Adipocyte (in vitro differentiated cells): ENCODE measurements at regions not wholly inside any gene's neighbourhood (a gene's known extent, or its start where the extent isn't known, plus 50 kb on each side); places are given as distances from the start of the nearest gene placed in this dataset.

Experiments used
- DNase-seq: peaks from one replicate; pipeline ENCODE4 v3.0.0-alpha.2; 2015; ENCODE audit warnings: low read depth
- H3K27me3 ChIP-seq: replicated peaks from 2 replicates; pipeline ENCODE4 v1.7.0; 2013; ENCODE audit warnings: mild to moderate bottlenecking, low read length, moderate library complexity; ENCODE audit not compliant: control insufficient read depth, insufficient read depth
- H3K36me3 ChIP-seq: 2 replicates; pipeline ENCODE4 v1.7.0; 2013; ENCODE audit warnings: low read length, mild to moderate bottlenecking, moderate library complexity; ENCODE audit not compliant: control insufficient read depth, insufficient read depth, severe bottlenecking
- H3K4me1 ChIP-seq: 2 replicates; pipeline ENCODE4 v1.7.0; 2013; ENCODE audit warnings: mild to moderate bottlenecking, low read length, moderate library complexity; ENCODE audit not compliant: control insufficient read depth, insufficient read depth
- H3K4me3 ChIP-seq: 2 replicates; pipeline ENCODE4 v1.7.0; 2013; ENCODE audit warnings: mild to moderate bottlenecking, low read length, moderate library complexity
- H3K9ac ChIP-seq: 2 replicates; pipeline ENCODE4 v1.7.0; 2013; ENCODE audit warnings: mild to moderate bottlenecking, low read length, moderate library complexity
- H3K9me3 ChIP-seq: 2 replicates; pipeline ENCODE4 v1.7.0; 2013; ENCODE audit warnings: mild to moderate bottlenecking, low read length, moderate library complexity; ENCODE audit not compliant: control insufficient read depth

DNA sequence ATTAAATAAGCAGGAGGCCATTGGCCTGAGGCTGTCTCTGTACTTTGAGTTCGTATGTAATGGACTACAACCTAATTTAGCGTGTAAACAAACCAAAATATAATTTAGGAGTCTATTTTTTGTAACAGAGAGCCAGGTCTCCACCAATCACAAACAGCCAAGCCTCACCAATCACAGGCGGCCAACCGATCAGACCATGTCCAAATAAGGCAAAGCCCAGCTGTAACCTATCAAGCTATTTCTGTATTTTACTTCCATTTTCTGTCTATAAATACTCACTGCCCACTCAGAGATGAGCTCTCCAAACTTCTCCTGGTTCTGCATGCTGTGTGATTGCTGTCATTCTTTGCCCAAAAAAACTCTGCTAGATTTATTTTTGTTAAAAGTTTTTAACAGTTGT, 322.7 kb downstream of the NPIPA8 start:
- no peaks in the 10 kb centered on the region for H3K4me1 ChIP-seq
- peaks cover 17% of the 10 kb centered on the region for H3K27me3 ChIP-seq
- no peak overlapping the region for H3K9ac ChIP-seq
- DNase-seq = no peak
- H3K9me3 ChIP-seq = peaks cover 3% of the 10 kb centered on the region
- H3K4me3 ChIP-seq = no peak overlapping the region
- H3K36me3 ChIP-seq = no peaks in the 10 kb centered on the region

DNA sequence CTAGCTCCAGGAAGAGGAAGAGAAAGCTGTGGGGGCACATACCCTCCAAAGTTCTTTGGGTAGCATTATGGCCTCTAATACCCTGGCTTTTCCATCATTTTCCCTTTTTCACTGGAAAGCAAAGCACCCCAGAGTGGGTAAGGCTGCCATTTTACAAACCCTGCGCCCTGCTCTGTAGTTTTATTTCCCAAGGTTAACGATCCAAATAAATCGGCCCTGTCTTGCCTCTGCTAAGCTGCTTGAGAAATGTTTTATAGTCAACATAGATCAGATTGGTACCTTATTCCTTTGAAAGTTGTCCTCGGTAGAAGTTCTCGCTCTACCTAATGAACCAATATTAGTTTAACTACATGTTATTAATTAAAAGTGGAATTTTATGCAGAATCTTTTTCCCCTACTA, 328.2 kb downstream of the NPIPA8 start:
- H3K27me3 ChIP-seq = no peaks in the 10 kb centered on the region
- no peak overlapping the region for H3K4me3 ChIP-seq
- no peaks in the 10 kb centered on the region for H3K4me1 ChIP-seq
- H3K36me3 ChIP-seq = no peaks in the 10 kb centered on the region
- no peak for DNase-seq
- no peak overlapping the region for H3K9ac ChIP-seq
- peaks cover 3% of the 10 kb centered on the region for H3K9me3 ChIP-seq

DNA sequence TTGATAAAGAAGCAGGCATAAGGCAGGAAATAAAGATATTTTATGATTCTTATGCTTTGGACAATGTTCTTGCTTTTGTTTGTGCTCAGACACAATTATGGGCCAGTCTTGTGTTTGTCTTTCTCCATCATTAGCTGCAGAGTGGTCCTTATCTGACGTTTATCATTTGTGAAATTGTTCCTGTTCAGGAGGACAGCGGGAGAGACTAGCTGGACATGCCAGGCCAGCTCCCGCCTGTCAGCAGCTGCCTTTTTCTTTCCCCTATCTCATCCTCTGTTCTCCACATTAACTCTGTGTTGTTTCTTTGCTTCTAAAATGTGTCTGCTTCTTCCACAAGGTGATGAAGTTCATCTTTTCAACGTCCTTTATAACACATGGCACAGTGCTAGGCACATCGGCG, 333.5 kb downstream of the NPIPA8 start:
- H3K4me3 ChIP-seq = no peak overlapping the region
- no peaks in the 10 kb centered on the region for H3K4me1 ChIP-seq
- H3K27me3 ChIP-seq = no peaks in the 10 kb centered on the region
- no peak for DNase-seq
- H3K36me3 ChIP-seq = no peaks in the 10 kb centered on the region
- H3K9me3 ChIP-seq = no peaks in the 10 kb centered on the region
- H3K9ac ChIP-seq = no peak overlapping the region

DNA sequence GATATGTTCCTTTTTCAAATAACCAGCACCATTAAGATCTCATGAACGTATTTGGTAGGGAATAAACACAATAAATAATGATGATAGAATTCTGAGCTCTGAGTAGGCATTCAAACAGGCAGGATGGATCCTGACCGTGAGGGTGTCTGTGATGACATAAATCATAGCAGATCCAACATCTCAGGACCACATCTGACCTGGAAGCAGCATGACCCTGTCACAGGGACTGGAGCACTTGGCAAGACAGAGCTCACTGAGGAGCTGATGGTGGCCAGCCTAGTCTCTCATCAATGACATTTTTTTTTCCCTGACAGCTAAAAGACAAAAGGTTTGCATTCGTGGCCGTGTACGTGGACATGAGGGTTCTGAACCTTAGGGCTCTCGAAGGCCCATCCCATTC, 337.5 kb downstream of the NPIPA8 start:
- no peaks in the 10 kb centered on the region for H3K27me3 ChIP-seq
- no peak for DNase-seq
- H3K4me1 ChIP-seq = no peaks in the 10 kb centered on the region
- H3K36me3 ChIP-seq = no peaks in the 10 kb centered on the region
- no peaks in the 10 kb centered on the region for H3K9me3 ChIP-seq
- no peak overlapping the region for H3K9ac ChIP-seq
- H3K4me3 ChIP-seq = no peak overlapping the region

DNA sequence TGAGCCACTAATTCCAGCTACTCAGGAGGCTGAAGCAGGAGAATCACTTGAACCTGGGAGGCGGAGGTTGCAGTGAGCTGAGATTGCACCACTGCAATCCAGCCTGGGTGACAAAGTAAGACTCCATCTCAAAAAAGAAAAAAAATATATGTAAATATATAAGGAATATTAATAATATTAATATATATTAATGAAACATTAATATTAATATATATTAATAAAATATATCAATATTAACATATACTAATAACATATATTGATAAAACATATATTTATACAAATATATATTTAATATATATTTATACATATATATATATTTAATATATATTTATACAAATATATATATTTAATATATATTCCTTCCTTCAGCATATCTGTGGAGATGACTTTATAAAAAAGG, 338.0 kb downstream of the NPIPA8 start:
- Histone ChIP-seq H3K9me3 (no peaks in the 10 kb centered on the region), H3K27me3 (no peaks in the 10 kb centered on the region), H3K9ac (no peak overlapping the region), H3K4me3 (no peak overlapping the region), H3K4me1 (no peaks in the 10 kb centered on the region), H3K36me3 (no peaks in the 10 kb centered on the region)
- no peak for DNase-seq

DNA sequence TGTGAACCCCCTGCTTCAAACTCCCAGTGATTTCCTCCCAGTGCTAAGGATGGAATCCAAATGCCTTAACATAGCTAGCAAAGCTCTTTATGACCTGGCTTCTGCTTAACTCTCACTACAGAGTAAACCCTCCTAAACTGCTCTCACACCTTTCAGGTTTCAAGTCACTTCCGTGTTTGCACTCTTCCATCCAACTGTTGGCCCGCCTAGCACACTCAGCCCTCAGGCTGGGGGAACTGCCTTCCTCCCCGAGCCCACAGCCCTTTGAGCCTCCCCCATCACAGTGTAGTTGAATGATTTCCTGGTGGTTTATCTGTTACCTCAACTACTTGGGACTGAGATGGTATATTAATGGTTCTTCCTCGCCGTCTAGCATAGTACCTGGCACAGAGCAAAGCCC, 342.5 kb downstream of the NPIPA8 start:
- Histone ChIP-seq H3K9me3 (no peaks in the 10 kb centered on the region), H3K27me3 (no peaks in the 10 kb centered on the region), H3K9ac (no peak overlapping the region), H3K36me3 (no peaks in the 10 kb centered on the region), H3K4me3 (no peak overlapping the region), H3K4me1 (no peaks in the 10 kb centered on the region)
- DNase-seq = no peak

DNA sequence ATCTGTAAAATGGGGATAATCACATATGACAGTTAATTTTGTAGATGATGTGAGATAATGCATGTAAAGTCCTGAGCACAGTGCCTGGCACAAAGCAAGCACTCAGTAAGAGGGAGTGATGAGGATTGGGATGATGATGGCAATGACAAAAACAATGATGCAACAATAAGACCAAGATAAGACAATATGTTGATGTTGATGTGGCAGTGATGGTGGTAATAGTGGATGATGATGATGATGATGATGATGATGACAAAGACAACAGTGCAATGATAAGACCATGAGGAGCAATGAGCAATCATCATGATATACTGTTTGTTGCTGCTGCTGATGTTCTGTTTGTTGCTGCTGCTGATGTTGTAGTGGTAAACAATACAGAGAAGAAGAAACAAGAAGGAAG, 344.1 kb downstream of the NPIPA8 start:
- H3K9ac ChIP-seq = no peak overlapping the region
- no peaks in the 10 kb centered on the region for H3K36me3 ChIP-seq
- H3K4me1 ChIP-seq = no peaks in the 10 kb centered on the region
- H3K27me3 ChIP-seq = no peaks in the 10 kb centered on the region
- no peak overlapping the region for H3K4me3 ChIP-seq
- no peaks in the 10 kb centered on the region for H3K9me3 ChIP-seq
- no peak for DNase-seq

DNA sequence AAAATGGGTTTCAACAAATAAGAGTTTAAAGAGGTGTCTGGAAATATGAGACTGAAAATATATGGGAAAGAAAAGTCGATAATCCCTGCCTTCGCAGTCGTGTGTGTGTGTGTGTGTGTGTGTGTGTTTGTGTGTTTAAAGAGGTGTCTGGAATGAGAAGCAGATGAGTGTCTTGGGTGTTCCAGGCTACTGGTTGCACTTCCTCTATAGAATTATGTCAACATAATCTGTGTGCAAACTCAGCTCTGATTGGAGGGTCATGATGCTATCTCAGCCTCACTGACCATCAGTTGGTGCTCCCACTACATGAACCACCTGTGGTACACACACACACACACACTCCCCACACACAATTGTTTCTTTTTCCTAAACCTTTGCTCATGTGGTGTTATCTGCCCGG, 347.3 kb downstream of the NPIPA8 start:
- no peak overlapping the region for H3K4me3 ChIP-seq
- H3K27me3 ChIP-seq = no peaks in the 10 kb centered on the region
- no peaks in the 10 kb centered on the region for H3K9me3 ChIP-seq
- H3K9ac ChIP-seq = no peak overlapping the region
- H3K4me1 ChIP-seq = no peaks in the 10 kb centered on the region
- no peaks in the 10 kb centered on the region for H3K36me3 ChIP-seq
- no peak for DNase-seq

DNA sequence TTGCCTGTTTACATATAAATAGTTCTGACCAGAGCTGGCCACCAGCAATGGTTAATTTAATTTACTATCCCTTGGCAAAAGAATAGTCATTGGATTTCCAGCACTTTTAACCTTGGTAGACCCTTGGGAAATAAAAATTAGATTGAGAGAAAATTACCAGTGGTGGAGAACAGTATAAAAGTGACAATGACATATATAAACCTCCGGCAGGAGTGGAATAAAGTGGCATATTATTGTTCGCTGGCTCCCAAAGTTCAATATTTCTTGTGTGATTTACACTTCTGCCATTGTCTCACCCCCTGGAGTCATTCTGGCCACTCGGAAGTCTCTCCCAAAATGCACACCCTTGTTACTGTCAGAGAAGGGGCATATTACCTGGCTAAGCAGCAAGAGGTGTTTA, 347.7 kb downstream of the NPIPA8 start:
- no peak for DNase-seq
- Histone ChIP-seq H3K9ac (no peak overlapping the region), H3K9me3 (no peaks in the 10 kb centered on the region), H3K36me3 (no peaks in the 10 kb centered on the region), H3K27me3 (no peaks in the 10 kb centered on the region), H3K4me1 (no peaks in the 10 kb centered on the region), H3K4me3 (no peak overlapping the region)

DNA sequence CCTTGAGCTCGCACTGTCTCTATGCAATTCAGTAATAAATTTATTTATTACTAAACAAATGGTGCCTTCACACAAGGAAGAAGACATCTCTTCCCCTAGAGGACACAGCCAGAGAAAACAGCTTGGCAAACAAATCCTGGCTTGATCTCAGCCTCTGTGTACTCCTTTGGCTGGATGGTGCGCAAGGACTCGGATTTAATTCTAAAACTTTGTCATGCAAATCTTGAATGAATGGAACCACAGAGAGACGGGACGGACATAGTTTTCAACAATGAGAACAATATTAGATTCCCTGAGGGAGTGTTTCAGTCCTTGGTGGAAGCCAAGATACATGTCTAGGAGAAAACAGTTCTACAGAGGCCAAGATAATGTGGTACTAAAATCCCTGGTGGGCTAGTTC, 349.5 kb downstream of the NPIPA8 start:
- H3K36me3 ChIP-seq = no peaks in the 10 kb centered on the region
- H3K4me3 ChIP-seq = no peak overlapping the region
- DNase-seq = no peak
- no peaks in the 10 kb centered on the region for H3K4me1 ChIP-seq
- H3K27me3 ChIP-seq = no peaks in the 10 kb centered on the region
- no peak overlapping the region for H3K9ac ChIP-seq
- H3K9me3 ChIP-seq = no peaks in the 10 kb centered on the region

DNA sequence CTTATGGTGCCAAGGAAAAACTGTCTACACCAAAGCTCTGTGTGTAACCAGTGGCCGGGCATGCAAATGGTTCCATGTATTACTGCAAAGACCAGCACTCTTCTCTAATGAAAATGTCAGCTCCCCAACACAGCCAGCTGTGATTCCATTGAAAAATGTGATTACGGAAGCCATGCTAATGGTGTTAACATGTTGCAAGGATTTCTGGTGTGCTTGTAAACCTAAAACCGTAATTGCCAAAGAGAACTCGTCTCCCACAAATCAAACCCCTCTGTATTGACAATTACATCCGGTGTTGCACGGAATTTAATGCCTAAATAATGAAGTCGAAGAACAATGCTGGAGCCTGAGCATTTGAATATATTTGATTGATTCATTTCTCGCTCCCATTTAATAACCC, 351.7 kb downstream of the NPIPA8 start:
- H3K36me3 ChIP-seq = no peaks in the 10 kb centered on the region
- no peak overlapping the region for H3K4me3 ChIP-seq
- DNase-seq = no peak
- H3K9ac ChIP-seq = no peak overlapping the region
- H3K27me3 ChIP-seq = no peaks in the 10 kb centered on the region
- no peaks in the 10 kb centered on the region for H3K9me3 ChIP-seq
- H3K4me1 ChIP-seq = no peaks in the 10 kb centered on the region

DNA sequence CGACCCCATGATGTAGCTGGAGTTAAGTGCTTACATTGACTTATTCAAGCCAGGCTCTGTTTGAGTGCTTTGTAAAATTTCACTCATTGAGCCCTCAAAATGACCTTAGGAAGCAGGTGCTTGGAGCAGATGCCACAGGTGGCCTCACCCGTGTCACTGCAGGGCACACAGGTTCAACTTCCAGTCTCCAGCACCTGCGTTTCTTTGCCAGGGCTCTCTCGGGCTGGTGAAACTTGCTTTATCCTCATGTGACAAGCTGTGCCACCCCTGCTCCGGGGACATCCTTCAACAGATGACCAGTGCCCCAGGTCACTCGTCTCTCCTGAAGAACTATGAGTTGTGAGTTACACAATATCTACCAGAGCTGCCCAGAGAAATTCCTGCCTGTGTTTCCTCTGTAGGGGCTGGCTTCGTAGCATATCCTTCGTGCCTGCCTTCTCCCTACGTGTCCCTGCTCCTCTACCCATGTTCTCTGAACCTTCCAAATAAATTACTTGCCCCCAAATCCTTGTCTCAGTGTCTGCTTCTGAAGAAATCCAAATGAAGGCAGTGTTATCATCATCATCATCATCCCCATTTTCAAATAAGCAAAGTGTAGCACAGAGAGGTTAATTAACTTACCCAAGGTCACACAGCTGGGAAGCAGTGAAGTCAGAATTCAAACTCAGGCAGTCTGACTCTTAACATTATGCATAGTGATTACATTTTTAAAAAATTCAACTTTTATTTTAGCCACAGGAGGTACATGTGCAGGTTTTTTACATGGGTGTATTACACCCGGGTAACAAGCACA, 352.5 kb downstream of the NPIPA8 start:
- Histone ChIP-seq H3K9ac (no peak overlapping the region), H3K27me3 (no peaks in the 10 kb centered on the region), H3K4me1 (no peaks in the 10 kb centered on the region), H3K9me3 (no peaks in the 10 kb centered on the region), H3K36me3 (no peaks in the 10 kb centered on the region), H3K4me3 (no peak overlapping the region)
- no peak for DNase-seq
